HL-60/S4 treated with retinoic acid at 250 ng/mL for 4 days and 3 days (cell line): ENCODE measurements at regions not wholly inside any gene's neighbourhood (a gene's known extent, or its start where the extent isn't known, plus 50 kb on each side); places are given as distances from the start of the nearest gene placed in this dataset.

Source experiments
- in situ Hi-C: fragments of 300-500 bp; cut with MboI; formaldehyde crosslinking; loops from 2 replicates; pipeline ENCODE4 v1.7.0; 2022; ENCODE audit warnings: low sequenced_read_pairs

GRCh38 chr5:158309088-158309807, 450.3 kb upstream of the CLINT1 start:
- in situ Hi-C loops, result no loop called here

GRCh38 chr5:158308429-158309025, 449.6 kb upstream of the CLINT1 start:
- in situ Hi-C loops, result no loop called here

DNA sequence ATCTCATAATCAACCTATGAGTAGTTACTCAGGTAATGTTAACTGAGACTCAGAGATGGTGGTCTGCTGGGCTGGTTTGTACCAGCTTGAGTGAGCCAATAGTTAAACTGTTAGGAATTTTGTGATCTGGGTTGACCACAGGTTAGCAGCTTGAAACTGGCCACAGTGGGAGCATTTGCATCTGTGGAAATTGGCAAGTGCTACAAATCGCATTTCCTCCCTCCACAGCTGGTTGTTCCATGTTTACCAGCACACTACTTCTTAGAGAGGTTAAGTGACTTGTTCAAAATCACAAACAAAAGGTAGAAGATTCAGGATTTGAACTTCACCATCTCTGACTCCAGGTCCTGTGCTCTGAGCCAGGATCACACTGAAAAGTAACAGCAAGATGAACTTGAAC, 446.9 kb upstream of the CLINT1 start:
- in situ Hi-C loops, result no loop called here

GRCh38 chr5:158304607-158305006, 445.7 kb upstream of the CLINT1 start:
- in situ Hi-C loops, result no loop called here

DNA sequence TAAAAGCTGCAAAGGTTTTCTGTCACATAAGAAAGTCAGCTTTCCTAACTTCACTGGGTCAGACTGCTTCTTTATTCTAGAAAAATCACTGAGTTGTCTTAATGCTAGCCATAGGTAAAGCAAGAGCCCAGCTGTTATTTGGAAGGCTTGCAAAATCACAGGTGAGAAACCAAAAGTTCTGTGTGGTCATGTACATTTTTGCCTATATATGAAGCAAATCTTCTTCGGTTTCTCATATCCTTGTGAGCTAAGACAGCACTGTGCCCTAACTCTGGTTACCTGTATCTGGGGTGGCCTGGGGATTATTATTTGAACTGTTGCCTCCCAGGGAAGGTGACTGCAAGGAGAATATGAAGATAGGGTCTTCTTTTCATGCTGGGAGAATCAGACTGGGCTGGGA, 444.9 kb upstream of the CLINT1 start:
- in situ Hi-C loops, result no loop called here

- in situ Hi-C loops, result no loop called here
Measured at GRCh38 chr5:158303275-158303674, 444.3 kb upstream of the CLINT1 start.

- in situ Hi-C loops, result no loop called here
Measured at GRCh38 chr5:158302029-158302428, 443.1 kb upstream of the CLINT1 start.

DNA sequence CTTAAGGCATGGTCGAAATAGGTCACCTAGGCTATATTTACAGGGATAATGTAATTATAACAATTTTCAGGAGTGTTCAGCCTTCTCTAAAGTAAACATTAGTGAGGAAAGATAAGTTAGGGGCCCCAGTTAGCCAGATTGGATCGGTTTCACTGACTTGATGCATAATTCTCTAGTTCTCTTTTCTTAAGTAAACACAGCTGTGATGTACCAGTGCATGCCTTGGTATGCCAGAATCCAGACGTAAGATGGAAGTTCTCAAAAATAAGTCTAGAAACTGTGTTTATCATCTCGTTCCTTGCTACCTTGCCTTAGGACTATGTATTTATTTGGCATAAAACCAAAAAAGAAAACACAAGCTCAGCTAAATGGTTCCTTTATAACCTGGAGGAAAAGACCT, 442.2 kb upstream of the CLINT1 start:
- in situ Hi-C loops, result no loop called here

GRCh38 chr5:158300256-158300655, 441.3 kb upstream of the CLINT1 start:
- in situ Hi-C loops, result no loop called here

DNA sequence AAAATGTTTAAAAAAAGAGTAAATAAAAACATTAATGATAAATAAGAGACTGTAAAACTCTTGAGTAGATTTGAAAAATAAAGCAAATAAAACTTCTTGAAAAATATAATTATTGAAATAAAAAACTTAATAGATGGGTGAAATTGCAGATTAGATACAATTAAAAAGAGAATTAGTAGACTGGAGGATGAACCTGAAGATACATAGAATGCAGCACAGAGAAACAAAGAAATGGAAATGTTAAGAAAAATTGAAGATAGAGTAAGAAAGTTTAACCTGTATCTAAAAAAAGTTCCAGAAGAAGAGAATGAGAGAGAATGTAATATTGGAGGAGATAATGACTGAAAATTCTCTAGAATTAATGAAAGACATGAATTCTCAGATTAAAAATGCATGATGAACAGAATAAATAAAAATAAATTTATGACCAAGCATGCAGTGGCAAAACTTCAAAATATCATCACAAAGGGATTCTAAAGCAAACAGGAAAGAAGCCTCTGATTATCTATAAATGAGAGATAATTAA, 438.1 kb upstream of the CLINT1 start:
- in situ Hi-C loops, result no loop called here

DNA sequence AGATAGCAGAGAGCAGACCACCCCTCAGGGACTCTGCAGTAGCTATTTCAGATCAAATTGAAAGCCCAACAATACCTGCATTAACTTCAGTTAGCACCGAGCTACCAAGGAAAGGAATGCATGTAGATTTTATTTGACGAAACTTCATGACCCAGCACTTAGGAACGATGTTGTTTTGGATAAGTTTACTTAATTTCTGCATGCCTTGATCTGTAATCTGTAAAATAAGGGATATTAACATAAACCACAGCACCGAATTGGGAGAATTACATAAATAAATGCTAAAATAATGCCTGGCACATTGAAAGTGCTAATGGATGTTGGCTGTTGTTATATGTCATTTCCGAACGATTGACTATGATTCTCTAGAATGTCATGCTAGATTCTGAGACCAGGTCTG, 435.8 kb upstream of the CLINT1 start:
- in situ Hi-C loops, result no loop called here

- in situ Hi-C loops, result no loop called here
Measured at GRCh38 chr5:158292981-158293380, 434.0 kb upstream of the CLINT1 start.

DNA sequence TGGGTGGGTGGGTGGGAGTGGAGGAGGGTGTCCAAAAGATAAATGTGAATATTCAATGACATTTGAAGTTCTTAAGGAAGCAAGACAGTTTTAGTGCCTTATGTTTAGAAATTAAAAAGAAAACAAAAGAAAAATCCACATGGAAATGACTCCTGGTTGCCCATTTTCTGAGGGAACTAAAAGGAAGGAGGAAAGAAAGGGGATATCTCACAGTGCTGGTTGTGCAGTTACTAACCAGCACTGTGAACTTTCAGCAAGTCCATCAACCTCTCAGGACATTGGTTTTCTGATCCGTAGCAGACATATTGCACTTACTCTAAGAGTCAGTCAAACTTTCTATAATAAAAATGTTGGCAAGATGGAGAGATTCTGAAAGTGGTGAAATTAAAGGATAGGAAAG, 431.0 kb upstream of the CLINT1 start:
- in situ Hi-C loops, result no loop called here

GRCh38 chr5:158288272-158288657, 429.3 kb upstream of the CLINT1 start:
- in situ Hi-C loops, result no loop called here

- in situ Hi-C loops, result no loop called here
Measured at GRCh38 chr5:158287643-158288271, 428.8 kb upstream of the CLINT1 start.

- in situ Hi-C loops, result no loop called here
Measured at GRCh38 chr5:158286827-158287226, 427.9 kb upstream of the CLINT1 start.

DNA sequence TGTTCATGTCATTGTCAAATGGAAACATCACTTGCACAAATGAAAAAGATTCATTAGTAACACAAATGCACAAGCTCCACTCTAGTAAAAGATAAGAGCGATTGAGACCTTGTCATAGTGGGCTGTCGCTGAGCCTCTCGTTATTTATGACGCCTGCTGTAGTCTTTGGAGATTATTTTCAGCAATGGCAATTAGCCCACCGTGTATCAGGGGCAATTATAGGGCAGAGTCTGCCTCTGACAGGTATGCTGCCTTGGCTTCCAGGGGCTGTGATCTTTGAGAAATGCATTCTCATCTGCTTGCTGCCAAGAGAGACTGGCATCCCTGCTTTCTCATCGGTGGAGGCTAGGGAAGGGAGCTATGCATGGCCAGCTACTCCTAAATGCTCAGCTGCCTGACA, 426.8 kb upstream of the CLINT1 start:
- in situ Hi-C loops, result no loop called here

- in situ Hi-C loops, result no loop called here
Measured at GRCh38 chr5:158284242-158284641, 425.3 kb upstream of the CLINT1 start.

GRCh38 chr5:158283397-158283796, 424.5 kb upstream of the CLINT1 start:
- in situ Hi-C loops, result no loop called here

- in situ Hi-C loops, result no loop called here
Measured at GRCh38 chr5:158278216-158278925, 419.4 kb upstream of the CLINT1 start.

DNA sequence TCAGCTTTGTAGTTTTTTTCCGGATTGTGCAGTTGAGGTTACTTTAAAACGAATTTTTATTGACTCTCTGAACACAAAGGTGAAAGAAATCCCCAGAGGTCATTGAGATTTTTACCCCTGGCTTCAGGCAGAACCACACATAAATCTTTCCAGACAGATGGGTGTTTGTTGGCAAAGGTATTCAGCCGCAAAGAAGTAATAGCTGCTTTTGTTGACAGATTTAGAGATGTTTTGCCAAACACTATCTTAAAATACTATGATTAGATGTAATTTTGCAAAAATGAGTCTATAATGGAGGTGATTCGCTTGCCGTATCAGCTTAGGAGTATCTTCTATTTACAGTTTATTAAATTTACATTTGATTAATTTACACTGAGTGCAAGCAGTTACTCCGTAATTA, 418.3 kb upstream of the CLINT1 start:
- in situ Hi-C loops, result no loop called here

DNA sequence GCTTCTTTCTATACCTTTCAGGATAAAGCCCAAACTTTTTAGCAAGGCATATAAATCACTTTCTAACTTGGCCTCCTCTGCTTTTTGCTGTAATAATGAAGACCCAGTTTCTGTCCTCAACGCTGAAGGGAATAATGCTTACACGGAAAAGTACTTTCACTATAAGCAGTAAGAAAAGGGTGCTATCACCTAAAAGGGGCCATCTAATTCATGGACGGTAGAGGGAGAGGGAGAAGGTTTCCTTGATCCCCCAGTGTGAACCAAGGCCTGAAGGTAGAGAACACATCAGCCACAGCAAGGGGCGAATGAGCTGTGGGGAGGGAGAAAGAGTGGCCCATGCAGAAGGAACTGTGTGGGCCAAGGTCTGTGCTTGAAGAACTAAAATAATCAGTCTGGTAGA, 417.7 kb upstream of the CLINT1 start:
- in situ Hi-C loops, result no loop called here
